Activated CD8-positive, alpha-beta T cell treated with anti-CD3 and anti-CD28 coated beads for 36 hours (primary cell): ENCODE measurements at regions not wholly inside any gene's neighbourhood (a gene's known extent, or its start where the extent isn't known, plus 50 kb on each side); places are given as distances from the start of the nearest gene placed in this dataset.

ENCODE experiments used
- ATAC-seq: fragments of 200-7000 bp; cut with Tn5 transposase; one replicate; pipeline ENCODE4 v1.10.0; 2021; ENCODE audit warnings: mild to moderate bottlenecking, moderate library complexity
- CTCF ChIA-PET: fragments of 350-600 bp; sonication (Branson Sonifier 250); formaldehyde crosslinking; loops from one replicate; lab custom pipeline; 2021; ENCODE audit warnings: antibody characterized with exemption; lab: Charles Lee
- POLR2A ChIA-PET: fragments of 350-600 bp; sonication (Branson Sonifier 250); formaldehyde crosslinking; loops from one replicate; lab custom pipeline; 2021; ENCODE audit warnings: antibody characterized with exemption; lab: Charles Lee
- DNase-seq: peaks from one replicate; pipeline ENCODE4 v3.0.0-alpha.2; 2020
- H3K27ac Mint-ChIP-seq: one replicate; pipeline ENCODE4 v1.8.0; 2021; ENCODE audit warnings: mild to moderate bottlenecking, mixed read lengths
- H3K27me3 Mint-ChIP-seq: one replicate; pipeline ENCODE4 v1.8.0; 2021; ENCODE audit warnings: mixed read lengths
- H3K36me3 Mint-ChIP-seq: one replicate; pipeline ENCODE4 v1.8.0; 2021; ENCODE audit warnings: low read depth, mixed read lengths
- H3K4me1 Mint-ChIP-seq: one replicate; pipeline ENCODE4 v1.8.0; 2021; ENCODE audit warnings: low read depth, mixed read lengths
- H3K4me3 Mint-ChIP-seq: one replicate; pipeline ENCODE4 v1.8.0; 2021; ENCODE audit warnings: mild to moderate bottlenecking, moderate library complexity, mixed read lengths
- H3K9me3 Mint-ChIP-seq: one replicate; pipeline ENCODE4 v1.8.0; 2021; ENCODE audit warnings: mixed read lengths
- CTCF ChIP-seq: fragments of 200-600 bp; IDR thresholded peaks from one replicate; pipeline ENCODE4 v1.8.0; 2022; ENCODE audit warnings: antibody characterized with exemption, mild to moderate bottlenecking
- intact Hi-C: fragments of 100-400 bp; cut with micrococcal nuclease; formaldehyde crosslinking; loops from one replicate; pipeline ENCODE4 v1.10.0; 2022

- Mint-ChIP-seq H3K4me3 (no peak overlapping the region), H3K4me1 (no peaks in the 10 kb centered on the region), H3K9me3 (peaks cover 4% of the 10 kb centered on the region), H3K36me3 (no peaks in the 10 kb centered on the region), H3K27me3 (no peaks in the 10 kb centered on the region), H3K27ac (no peak overlapping the region)
- ChIA-PET CTCF (no interaction called here), POLR2A (no interaction called here)
- DNase-seq = no peak
- TF ChIP-seq CTCF = no peak
- intact Hi-C loops = no loop called here
- no peak for ATAC-seq
These were observed 289.3 kb upstream of the CTNND2 start for GRCh38 chr5:12193536-12193935.

- no peak overlapping the region for H3K27ac Mint-ChIP-seq
- H3K4me3 Mint-ChIP-seq = no peak overlapping the region
- intact Hi-C loops = no loop called here
- H3K36me3 Mint-ChIP-seq = no peaks in the 10 kb centered on the region
- H3K9me3 Mint-ChIP-seq = peaks cover 8% of the 10 kb centered on the region
- H3K4me1 Mint-ChIP-seq = no peaks in the 10 kb centered on the region
- ChIA-PET CTCF (no interaction called here), POLR2A (no interaction called here)
- no peaks in the 10 kb centered on the region for H3K27me3 Mint-ChIP-seq
- no peak for ATAC-seq
- TF ChIP-seq CTCF = no peak
- no peak for DNase-seq
These were observed 278.8 kb upstream of the CTNND2 start for GRCh38 chr5:12183003-12183402.

- no peak for ATAC-seq
These were observed 273.6 kb upstream of the CTNND2 start for GRCh38 chr5:12177851-12178250.

GRCh38 chr5:12177225-12177624, 273.0 kb upstream of the CTNND2 start:
- TF ChIP-seq CTCF = no peak
- Mint-ChIP-seq H3K4me3 (no peak overlapping the region), H3K36me3 (no peaks in the 10 kb centered on the region), H3K27me3 (no peaks in the 10 kb centered on the region), H3K9me3 (peaks cover 3% of the 10 kb centered on the region), H3K27ac (no peak overlapping the region), H3K4me1 (no peaks in the 10 kb centered on the region)
- intact Hi-C loops = no loop called here
- DNase-seq = no peak
- ChIA-PET POLR2A (no interaction called here), CTCF (no interaction called here)
- no peak for ATAC-seq

More at GRCh38 chr5:12177851-12178250, 273.6 kb upstream of the CTNND2 start:
- POLR2A ChIA-PET = no interaction called here
- CTCF ChIA-PET = no interaction called here
- intact Hi-C loops = no loop called here
- no peak overlapping the region for H3K4me3 Mint-ChIP-seq
- no peak for TF ChIP-seq CTCF
- no peaks in the 10 kb centered on the region for H3K36me3 Mint-ChIP-seq
- H3K9me3 Mint-ChIP-seq = peaks cover 5% of the 10 kb centered on the region
- H3K27ac Mint-ChIP-seq = no peak overlapping the region
- no peaks in the 10 kb centered on the region for H3K27me3 Mint-ChIP-seq
- no peak for DNase-seq
- no peaks in the 10 kb centered on the region for H3K4me1 Mint-ChIP-seq

GRCh38 chr5:12175914-12176585, 271.8 kb upstream of the CTNND2 start:
- no peaks in the 10 kb centered on the region for H3K4me1 Mint-ChIP-seq
- H3K4me3 Mint-ChIP-seq = no peak overlapping the region
- peaks cover 3% of the 10 kb centered on the region for H3K9me3 Mint-ChIP-seq
- H3K27me3 Mint-ChIP-seq = no peaks in the 10 kb centered on the region
- TF ChIP-seq CTCF = no peak
- CTCF ChIA-PET = no interaction called here
- DNase-seq = no peak
- no peak overlapping the region for H3K27ac Mint-ChIP-seq
- POLR2A ChIA-PET = no interaction called here
- intact Hi-C loops = no loop called here
- ATAC-seq = no peak
- no peaks in the 10 kb centered on the region for H3K36me3 Mint-ChIP-seq
